ENCODE measurements at regions not wholly inside any gene's neighbourhood (a gene's known extent, or its start where the extent isn't known, plus 50 kb on each side); places are given as distances from the start of the nearest gene placed in this dataset.
"Not testable (repeated sequence)": the region's sequence is repeated elsewhere in the genome, so short reads cannot be mapped to it uniquely, and the experiment has no call there.

DNA sequence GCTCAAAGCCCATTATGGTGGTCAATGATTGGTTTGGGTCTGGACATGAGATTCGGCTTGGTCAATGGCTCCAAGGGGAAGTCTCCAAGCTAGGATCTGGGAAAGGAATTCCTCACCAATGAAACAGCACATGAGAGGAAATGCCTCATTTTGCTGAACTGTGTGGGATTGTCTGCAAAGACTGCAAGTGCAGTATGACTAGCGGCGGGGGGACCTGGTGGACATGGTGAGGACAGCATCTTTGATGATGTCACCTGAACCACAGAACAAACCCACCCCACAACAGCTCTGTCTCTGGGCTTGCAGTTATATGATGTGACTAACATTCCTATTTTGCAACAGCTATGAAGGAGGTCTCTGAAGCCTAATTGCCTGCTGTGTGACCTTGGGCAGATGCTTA lies 50.6 kb upstream of the NKD1 start:
- DNase-seq, result no peak

DNA sequence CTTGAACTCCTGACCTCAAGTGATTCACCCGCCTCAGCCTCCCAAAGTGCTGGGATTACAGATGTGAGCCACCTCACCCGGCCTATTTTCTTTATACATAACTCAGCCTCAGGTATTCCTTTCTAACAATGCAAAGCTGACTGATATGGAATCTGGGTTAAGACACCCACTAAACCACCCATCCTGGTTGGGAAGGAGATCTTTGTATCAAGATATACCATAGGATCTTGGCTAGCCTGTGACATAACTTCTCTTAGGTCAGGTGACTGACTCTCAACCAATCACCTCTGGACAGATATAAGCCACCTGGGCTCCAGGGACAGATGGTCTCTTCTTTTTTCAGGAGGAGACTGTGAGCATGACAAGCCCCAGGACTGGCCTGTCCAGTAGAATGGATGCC lies 51.2 kb upstream of the NKD1 start:
- DNase-seq, result no peak

DNA sequence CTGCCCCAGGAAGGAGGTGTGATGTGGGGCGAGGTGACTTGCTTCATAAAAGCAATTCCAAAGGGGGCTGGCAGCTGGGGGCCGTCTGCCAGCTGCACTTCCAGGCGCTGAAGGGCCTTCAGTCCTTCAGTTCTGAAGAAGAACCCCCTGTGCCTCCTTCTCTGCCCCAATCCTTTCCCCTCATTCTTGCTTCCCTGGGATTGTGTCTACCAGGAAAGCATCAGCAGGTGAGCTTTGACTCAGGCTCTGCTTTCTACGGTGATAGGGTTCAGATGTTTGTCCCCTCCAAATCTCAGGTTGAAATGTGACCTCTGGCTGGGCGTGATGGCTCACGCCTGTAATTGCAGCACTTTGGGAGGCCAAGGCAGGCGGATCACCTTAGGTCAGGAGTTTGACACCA lies 52.5 kb upstream of the NKD1 start:
- no peak for DNase-seq

- no peak for DNase-seq
Measured at GRCh38 chr16:50494501-50495491, 53.4 kb upstream of the NKD1 start.

DNA sequence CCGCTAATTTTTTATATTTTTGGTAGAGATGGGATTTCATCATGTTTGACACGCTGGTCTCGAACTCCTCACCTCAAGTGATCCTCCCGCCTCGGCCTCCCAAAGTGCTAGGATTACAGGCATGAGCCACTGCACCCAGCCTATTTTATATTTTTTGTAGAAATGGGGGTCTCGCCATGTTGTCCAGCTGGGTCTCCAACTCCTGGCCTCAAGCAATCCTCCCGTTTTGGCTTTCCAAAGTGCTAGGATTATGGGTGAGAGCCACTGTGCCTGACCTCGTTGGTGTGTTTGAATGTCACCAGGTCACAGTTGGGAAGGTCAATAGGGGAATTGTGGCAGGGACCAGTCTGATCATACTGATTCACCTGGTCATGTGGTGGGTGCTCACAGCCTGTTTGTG lies 56.7 kb upstream of the NKD1 start:
- no peak for DNase-seq

DNA sequence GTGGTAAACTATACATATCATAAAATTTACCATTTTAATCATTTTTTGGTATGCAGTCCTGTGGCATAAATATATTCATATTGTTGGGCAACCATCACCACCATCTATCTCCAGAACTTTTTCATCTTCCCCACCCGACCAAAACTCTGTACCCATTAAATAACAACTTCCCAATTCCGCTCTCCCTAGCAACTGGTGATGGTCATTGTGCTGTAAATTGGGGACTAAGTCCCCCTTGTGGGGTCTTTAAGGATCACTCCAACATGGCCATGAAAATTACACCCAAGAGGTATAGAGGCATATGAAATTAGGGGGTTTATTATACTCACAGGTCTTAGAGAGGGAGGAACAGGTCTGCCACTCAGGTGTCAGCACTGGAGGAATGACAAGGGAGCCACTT lies 57.4 kb upstream of the NKD1 start:
- no peak for DNase-seq

DNA sequence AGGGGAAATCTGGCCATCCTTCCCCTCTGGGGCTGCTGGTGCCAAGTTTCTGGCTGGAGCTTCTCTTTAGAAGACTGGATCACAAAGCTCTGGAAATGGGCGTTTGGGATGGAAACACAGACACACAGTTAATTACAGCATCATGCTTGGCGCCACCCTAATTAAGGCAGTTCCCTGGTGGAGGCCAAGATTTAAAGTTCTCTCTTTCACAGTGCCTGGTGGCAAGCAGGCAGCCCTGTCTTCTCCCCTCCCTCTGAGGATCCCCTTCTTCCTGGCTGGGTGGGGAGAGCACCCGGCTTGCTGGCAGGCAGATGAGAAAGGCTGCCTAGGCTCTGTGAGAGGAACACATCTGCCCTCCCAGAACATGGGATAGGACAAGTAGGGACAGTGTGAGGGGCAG lies 59.0 kb upstream of the NKD1 start:
- no peak for DNase-seq

DNA sequence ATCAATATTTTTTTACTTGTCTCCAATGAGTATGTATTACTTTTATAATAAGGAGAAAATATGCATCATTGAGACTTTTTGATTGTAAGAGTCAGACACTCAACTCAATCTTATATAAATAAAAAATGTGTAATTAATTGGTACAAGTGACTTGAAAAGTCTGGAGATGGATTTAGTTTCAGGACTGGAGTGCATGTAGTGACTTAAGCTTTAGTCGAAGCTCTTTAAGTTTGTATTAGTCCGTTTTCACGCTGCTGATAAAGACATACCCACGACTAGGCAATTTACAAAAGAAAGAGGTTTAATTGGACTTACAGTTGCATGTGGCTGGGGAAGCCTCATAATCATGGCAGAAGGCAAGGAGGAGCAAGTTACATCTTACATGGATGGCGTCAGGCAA lies 60.7 kb upstream of the NKD1 start:
- no peak for DNase-seq

- DNase-seq, result not testable (repeated sequence)
Measured at GRCh38 chr16:50486162-50486561, 62.0 kb upstream of the NKD1 start.

DNA sequence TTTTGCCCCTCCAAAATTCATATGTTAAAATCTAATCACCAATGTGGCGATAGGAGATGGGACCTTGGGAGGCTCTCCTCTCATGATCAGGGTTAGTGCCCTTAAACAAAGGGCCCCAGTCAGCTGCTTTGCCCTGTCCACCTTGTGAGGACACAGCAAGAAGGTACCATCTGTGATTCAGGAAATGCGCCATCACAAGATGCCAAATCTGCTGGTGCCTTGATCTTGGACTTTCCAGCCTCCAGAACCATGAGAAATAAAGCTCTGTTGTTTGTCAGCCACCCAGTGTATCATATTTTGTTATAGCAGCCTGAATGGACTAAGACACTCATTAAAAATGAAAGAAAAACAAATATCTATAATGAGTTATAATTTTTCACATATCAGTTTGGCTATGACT lies 63.0 kb upstream of the NKD1 start:
- no peak for DNase-seq

- DNase-seq, result no peak
Measured at GRCh38 chr16:50482271-50482670, 65.9 kb upstream of the NKD1 start.

DNA sequence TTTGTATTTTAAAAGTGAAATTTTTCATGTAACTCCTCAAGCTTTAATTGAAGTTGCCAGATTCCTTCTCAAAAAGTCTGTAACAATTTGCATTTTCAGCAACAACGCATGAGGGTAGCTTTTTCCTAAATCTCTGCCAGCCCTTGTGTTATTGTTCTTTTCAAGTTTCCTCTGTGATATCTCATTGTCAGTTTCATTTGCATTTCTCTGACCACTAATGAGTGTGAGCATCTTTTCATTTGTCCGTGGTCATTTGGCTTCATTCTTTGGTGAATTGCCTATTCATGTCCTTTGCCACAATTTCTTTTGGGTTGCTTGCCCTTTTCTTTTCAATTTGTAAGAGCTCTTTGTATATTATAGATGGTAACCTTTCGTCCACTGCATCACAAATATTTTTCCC lies 68.0 kb upstream of the NKD1 start:
- DNase-seq, result no peak

- DNase-seq, result no peak
Measured at GRCh38 chr16:50479771-50480170, 68.4 kb upstream of the NKD1 start.

- no peak for DNase-seq
Measured at GRCh38 chr16:50478773-50479149, 69.4 kb upstream of the NKD1 start.

- DNase-seq, result no peak
Measured at GRCh38 chr16:50478075-50478772, 70.0 kb upstream of the NKD1 start.

- DNase-seq, result no peak
Measured at GRCh38 chr16:50476486-50477255, 71.5 kb upstream of the NKD1 start.

- no peak for DNase-seq
Measured at GRCh38 chr16:50475170-50475569, 73.0 kb upstream of the NKD1 start.

DNA sequence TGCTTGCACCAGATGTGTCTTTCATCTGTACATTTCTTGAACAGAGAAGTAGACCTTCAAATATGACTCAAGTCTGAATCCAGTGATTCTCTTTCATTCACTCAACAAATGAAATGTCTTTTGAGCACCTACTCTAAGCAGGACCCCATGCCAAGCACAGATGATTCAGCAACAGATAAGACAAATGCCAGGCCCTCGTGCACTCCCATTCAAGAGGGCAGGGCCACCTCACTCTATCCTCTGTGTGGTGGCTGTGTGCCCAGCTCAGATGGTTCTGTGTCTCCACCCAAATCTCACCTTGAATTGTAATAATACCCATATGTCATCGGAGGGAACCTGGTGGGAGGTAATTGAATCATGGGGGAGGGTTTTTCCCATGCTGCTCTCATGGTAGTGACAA lies 74.1 kb upstream of the NKD1 start:
- DNase-seq, result no peak

DNA sequence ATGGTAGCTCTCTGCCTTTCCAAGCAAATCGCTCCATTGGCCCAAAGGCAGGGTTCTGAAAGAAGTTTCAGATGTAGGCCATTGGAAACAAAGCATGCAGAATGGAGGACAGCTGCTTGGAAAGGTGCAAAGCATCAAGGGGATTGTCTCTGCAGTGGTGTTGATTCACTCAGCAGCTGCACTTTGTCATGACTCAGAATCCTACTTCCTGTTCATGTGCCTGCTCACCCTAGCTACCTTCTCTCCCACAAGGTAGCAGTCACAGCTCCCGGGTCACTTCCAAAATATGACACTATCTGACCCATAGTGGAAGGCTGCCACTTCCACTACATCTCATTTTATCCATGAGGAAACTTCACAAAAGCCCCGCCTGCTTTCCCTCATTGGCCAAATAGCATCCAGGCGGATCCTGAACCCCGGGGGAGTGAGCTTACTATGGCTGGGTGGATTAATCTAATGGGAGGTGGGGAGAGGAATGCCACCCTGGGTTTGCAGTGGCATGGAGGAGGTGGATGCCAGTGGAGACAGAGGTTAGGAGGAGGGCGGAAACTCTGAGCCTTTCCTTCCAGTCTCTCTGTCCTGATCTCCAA lies 74.7 kb upstream of the NKD1 start:
- no peak for DNase-seq

DNA sequence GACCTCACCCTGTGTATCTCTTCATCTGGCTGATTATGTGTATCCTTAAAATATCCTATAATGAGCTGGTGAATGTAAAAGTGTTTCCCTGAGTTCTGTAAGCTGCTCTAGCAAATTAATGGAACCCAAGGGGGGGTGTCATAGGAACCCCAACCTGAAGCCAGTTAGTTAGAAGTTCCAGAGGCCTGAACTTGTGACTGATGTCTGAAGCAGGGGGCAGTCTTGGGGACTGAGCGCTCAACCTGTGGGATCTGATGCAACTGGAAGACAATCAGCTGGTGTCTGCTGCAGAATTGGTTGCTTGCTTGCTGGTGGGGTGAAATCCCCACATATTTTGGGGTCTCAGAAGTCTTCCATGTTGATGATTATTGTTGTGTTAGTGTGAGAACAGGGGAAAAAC lies 75.7 kb upstream of the NKD1 start:
- no peak for DNase-seq

GRCh38 chr16:50470687-50471086 lies 77.5 kb upstream of the NKD1 start:
- DNase-seq, result no peak

GRCh38 chr16:50469744-50470321 lies 78.4 kb upstream of the NKD1 start:
- DNase-seq, result no peak

All from suppressor macrophage treated with lipopolysaccharide for 1 hour (primary cell).